NCI-H1694 (cell line): ENCODE measurements at regions not wholly inside any gene's neighbourhood (a gene's known extent, or its start where the extent isn't known, plus 50 kb on each side); places are given as distances from the start of the nearest gene placed in this dataset.

Source experiments
- DNase-seq: peaks from one replicate; lab custom pipeline; 2025; lab: John Stamatoyannopoulos, UW

DNA sequence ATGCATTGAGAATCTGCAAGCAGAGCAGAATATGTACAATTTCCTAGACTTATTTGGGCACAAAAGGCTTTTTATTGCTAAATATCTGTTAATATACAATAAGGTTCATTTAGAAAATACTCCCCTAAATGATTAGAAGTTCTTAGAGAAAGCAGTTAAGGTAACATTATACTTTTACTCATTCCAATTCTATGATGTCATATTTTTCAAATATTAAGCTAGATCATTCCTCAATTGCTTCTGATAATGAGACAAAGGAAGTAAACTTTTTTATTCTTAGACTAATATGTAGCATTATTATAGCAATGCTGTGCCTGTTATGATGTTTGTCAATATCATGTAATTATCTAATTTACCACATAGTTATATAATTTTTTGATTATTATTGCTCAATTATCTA, 447.0 kb downstream of the SLC16A7 start:
- no peak for DNase-seq

- DNase-seq, result no peak
These were observed 447.4 kb downstream of the SLC16A7 start for GRCh38 chr12:60043236-60043635.

- no peak for DNase-seq
These were observed 456.7 kb downstream of the SLC16A7 start for GRCh38 chr12:60052483-60052882.

DNA sequence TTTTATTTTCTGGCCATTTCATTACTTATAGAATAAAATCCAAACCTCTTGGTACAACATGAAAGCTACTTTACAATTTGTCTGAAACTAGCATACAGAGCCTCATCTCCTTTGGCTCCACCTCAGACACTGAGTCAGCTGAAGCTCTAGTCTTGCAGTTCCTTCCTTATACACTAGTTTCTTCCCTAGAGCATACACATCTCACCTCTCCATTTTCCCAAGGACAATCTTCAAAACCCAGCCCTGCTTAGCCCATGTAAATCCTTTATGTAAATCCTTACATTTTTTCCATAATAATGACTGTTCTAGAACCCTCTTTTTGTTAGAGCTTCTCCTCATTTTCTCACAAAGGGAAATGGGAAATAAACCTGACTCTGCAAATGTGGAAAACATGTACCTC, 463.4 kb downstream of the SLC16A7 start:
- no peak for DNase-seq

- DNase-seq, result no peak
These were observed 470.8 kb downstream of the SLC16A7 start for GRCh38 chr12:60066655-60067054.

DNA sequence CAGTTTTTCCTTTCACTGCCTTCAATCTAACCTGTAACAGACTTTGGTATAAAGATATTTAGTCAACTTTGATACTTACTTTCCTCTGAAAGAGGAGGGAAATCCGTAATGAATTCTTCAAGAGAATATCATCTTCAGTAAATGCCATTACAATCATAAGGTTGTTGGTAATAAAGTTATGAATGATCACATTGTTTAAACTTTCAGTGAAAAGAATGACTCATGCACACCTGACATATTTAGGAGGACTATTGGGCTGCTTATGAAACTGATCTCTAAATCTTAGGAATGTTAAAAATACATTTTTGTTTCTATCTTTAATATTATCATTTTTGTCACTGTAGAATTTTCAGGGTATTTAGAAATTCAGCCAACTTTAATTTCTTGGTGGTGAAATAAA, 474.7 kb downstream of the SLC16A7 start:
- no peak for DNase-seq

DNA sequence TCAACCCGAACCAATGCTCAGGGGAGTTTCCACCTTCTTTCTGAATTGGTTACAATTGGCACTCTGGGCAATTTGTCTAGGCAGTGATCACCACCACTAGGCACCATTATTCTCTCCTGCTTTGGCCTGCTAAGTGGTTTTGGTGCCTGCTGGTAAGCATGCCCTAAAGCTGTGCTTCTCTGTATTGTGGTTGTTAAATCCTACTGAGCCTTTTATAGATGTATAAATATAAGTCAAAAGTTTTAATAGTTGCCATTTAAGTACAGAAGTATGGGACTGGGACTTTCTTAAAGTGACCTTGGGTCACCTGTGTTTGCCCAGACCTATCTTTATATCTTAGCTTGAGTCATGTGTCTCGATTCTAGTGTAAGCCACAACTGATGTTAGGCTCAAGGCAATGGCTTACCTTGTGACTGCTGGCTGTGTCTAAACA, 475.9 kb downstream of the SLC16A7 start:
- no peak for DNase-seq

GRCh38 chr12:60072911-60073310, 477.1 kb downstream of the SLC16A7 start:
- no peak for DNase-seq

DNA sequence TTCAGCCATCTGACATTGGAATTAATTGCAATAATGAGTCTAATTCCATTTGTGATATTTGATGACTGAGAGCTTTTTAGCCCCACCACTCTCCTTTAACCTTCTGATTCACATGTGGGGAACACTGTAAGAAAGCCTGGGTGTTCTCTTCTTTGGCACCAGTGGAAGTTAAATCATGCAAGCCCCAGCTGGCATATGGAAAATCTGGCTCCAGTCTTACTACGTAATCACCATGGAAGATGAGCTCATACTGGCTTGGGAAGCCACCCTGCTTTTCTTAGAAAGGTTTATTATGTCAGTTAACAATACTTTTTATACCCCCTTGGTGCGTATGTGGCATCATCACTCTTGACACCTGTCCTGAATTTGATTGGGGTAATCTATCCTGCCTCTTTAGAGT, 479.3 kb downstream of the SLC16A7 start:
- DNase-seq, result no peak

DNA sequence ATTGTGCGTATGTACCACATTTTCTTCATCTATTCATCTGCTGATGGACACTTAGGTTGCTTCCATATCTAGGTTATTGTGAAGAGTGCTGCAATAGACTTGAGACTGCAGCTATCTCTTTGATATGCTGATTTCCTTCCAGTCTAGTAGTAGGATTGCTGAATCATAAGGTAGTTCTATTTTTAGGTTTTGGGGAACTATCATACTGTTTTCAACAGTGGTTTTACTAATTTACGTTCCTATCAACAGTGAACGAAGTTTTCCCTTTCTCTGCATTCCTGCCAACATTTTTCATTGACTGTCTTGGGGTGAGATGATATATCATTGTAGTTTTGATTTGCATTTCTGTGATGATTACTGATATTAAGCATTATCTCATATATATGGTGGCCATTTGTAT, 482.2 kb downstream of the SLC16A7 start:
- no peak for DNase-seq

DNA sequence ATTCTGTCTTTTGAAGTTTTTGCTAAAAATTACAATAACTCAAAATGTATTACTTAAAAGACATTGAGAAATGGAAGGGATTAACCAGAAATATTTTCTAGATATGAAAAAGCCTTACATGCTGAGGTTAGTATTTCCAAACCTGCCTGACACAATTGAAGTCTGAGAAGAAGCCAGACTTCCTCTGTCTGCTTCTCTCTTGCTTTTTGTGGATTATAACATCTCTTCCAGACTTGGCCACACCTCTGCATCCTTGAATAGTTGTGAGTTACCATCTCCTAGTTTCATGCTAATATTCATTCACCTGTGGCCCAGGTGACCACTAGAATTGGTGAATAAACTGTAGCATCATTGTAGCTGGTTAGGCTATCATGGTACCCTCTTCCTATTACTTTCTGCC, 497.6 kb downstream of the SLC16A7 start:
- no peak for DNase-seq

GRCh38 chr12:60094436-60094835, 498.6 kb downstream of the SLC16A7 start:
- no peak for DNase-seq

DNA sequence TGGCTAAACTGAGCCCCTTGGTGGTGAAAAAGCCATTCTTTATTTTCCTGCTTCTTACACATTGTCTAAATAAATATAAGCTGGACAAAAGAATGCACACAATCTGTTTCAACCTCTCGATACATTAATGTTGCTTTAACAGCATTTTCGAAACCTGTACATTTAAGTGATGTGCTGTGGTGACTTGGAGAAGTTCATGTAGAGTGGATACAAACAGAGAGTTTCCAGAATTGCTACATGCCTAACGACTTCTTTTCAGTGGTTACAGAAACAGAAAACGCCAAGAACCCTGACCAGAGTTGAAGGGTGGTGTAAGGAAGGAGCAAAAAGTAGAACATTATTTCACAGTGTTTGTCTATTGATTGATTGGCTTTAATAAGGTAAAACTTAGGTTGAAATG, 500.9 kb downstream of the SLC16A7 start:
- DNase-seq, result no peak

DNA sequence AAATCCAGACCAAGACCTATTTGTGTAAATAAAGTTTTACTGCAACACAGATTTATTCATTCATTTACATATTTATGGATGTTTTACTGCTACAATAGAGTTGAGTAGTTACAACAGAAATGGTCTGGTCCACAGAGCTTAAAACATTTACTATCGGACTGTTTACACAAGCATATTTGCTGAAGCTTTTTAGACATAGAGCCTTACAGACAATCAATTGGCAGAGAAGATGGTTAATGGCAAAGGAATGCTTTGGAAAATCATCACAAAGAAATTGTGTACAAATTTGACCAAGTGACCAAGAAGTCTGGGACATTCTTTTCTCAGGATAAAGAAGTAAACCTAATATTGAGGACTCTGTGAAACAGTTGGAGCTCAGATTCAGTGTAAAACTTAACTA, 504.3 kb downstream of the SLC16A7 start:
- no peak for DNase-seq

DNA sequence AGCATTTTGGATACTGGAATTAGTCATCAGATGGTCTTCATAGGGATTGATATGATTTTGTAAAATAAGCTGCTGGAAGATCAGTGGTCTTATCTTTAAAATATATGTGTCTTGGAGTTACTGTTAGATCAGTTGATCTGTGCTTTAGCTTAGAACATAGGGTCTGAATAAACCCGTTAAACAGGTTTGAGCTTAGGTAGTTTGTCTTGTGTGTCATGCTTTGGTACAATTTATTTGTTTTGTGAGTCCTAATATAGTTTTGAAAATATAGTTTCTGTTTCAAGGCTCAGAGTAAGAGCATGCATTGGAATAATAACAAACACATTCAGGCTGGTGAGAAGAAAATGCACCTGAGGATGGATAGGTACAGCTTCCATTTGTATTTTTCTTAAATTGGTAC, 505.0 kb downstream of the SLC16A7 start:
- no peak for DNase-seq

DNA sequence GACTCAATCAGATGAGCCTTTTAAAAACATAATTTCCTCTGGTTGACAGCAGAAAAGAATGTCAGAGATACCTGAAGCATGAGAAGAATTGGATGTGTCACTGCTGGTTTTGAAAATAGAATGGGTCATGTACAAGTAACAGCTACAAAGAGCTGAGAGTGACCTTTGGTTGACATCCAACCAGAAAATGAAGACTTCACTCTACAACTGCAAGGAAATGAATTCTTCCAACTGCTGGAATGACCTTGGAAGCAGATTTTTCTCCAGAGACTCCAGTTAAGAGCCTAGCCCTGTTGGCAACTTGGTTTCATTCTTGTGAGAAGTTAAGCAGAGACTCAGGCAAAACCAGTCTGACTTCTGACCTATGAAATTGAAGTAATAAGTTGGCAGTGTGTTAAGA, 505.9 kb downstream of the SLC16A7 start:
- DNase-seq, result no peak

GRCh38 chr12:60106214-60106613, 510.4 kb downstream of the SLC16A7 start:
- DNase-seq, result no peak

DNA sequence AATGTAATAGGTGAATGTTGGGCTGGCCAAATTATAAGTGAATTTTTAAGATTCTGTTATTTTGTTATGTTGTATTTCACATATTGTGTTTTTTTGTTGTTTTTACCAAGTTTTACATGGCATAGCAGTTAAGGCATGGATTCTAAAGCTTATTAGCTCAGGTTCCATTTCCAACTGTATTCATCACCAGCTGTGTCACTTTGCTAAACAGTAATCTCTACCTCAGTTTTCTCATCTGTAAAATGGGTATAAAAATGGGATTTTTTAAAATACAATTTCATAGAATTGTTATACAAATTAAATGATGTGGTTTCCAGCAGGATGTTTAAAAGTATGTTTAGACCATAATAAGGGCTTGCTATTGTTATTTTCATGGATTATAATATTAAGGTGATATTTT, 512.2 kb downstream of the SLC16A7 start:
- no peak for DNase-seq

GRCh38 chr12:60112063-60112462, 516.2 kb downstream of the SLC16A7 start:
- DNase-seq, result no peak

DNA sequence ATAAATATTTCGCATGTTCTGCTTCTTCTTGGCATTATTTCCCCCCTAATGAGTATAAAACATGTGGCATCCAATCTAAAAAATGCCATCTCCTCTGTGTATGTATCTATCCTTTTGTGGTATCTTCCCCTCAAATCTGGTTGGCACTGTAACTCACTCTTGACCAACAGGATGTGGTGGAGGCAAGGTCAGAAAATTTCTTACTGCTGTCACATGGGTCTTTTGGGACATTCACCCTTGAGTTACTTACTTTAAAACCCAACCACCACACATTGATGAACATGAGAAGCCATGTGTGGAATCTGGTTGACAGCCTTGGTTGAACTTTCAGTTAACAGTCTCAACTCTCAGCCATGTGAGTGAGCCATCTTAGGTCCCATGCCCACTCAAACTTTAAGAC, 516.9 kb downstream of the SLC16A7 start:
- no peak for DNase-seq

DNA sequence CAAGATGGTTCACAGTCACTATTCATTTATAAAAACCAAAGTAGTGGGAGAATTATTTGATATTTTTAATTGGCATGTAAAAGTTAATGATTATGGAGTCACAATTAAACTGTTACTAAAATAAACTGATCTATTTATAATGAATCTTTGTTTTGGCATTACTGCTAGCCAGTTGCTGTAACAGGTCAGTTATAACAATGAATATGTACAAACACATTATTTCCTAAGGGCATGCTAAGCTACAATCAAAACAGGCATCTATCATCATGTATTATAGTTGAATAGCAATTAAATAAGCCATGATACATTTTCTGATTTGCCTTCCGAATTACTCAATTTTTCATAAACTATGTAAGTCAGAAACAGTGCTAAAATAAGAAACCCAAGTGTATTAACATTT, 518.3 kb downstream of the SLC16A7 start:
- DNase-seq, result no peak

- no peak for DNase-seq
These were observed 523.5 kb downstream of the SLC16A7 start for GRCh38 chr12:60119327-60119726.

GRCh38 chr12:60120199-60120598, 524.4 kb downstream of the SLC16A7 start:
- DNase-seq, result no peak

DNA sequence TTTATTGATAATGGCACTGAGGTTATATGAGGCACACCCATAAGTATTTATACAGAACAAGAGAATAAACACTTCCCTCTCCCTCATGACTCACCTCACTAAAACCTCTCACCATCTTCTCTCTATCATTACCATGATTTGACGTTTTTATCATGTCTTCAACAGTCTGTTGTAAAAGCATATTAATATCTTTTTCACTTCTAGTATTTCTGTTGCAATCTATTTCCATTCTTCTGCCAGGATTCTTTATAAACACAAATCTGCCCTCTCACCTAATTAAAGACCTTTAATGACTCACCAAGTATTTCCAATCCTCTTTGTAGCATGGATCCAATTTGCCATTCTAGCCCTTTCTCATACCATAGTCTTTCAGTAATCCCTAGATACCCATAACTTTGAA, 527.7 kb downstream of the SLC16A7 start:
- DNase-seq, result no peak

GRCh38 chr12:60137513-60137912, 541.7 kb downstream of the SLC16A7 start:
- no peak for DNase-seq
